Esophagus muscularis mucosa (tissue), 4 donors: ENCODE measurements at regions not wholly inside any gene's neighbourhood (a gene's known extent, or its start where the extent isn't known, plus 50 kb on each side); places are given as distances from the start of the nearest gene placed in this dataset.

Experiments
- EP300 ChIP-seq: sonication (generic); formaldehyde crosslinking; IDR thresholded peaks from one replicate; pipeline ENCODE4 v1.6.1; 2017; ENCODE audit warnings: antibody characterized with exemption
- POLR2A ChIP-seq: fragments of 450-650 bp; IDR thresholded peaks from one replicate; pipeline ENCODE4 v1.6.1; 2017; ENCODE audit warnings: antibody characterized with exemption, moderate library complexity, mild to moderate bottlenecking, low read depth
- TF ChIP-seq, protein P1 (sequence below), 3 experiments: fragments of 200-600 bp in 2 of 3; fragments of 450-650 bp in 1 of 3; sonication (generic) in 2 of 3; IDR thresholded peaks; one replicate each; pipeline ENCODE4 v1.5.1; 2017 to 2019; ENCODE audit warnings: antibody characterized with exemption in 3 of 3, mild to moderate bottlenecking in 2 of 3, moderate library complexity in 1 of 3

DNA sequence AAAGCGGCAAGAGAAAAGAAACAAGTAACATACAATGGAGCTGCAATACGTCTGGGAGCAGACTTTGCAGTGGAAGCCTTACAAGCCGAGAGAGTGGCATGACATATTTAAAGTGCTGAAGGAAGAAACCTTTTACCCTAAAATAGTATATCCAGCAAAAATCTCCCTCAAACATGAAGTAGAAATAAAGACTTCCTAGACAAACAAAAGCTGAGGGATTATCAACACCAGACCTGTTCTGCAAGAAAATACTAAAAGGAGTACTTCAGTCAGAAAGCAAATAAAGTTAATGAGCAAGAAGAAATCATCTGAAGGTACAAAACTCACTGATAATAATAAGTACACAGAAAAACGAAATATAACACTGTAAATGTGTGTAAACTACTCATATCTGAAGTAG, 77.5 kb upstream of the ABCD2 start:
- TF ChIP-seq POLR2A (no peak), EP300 (no peak)
- TF ChIP-seq, protein P1, sequence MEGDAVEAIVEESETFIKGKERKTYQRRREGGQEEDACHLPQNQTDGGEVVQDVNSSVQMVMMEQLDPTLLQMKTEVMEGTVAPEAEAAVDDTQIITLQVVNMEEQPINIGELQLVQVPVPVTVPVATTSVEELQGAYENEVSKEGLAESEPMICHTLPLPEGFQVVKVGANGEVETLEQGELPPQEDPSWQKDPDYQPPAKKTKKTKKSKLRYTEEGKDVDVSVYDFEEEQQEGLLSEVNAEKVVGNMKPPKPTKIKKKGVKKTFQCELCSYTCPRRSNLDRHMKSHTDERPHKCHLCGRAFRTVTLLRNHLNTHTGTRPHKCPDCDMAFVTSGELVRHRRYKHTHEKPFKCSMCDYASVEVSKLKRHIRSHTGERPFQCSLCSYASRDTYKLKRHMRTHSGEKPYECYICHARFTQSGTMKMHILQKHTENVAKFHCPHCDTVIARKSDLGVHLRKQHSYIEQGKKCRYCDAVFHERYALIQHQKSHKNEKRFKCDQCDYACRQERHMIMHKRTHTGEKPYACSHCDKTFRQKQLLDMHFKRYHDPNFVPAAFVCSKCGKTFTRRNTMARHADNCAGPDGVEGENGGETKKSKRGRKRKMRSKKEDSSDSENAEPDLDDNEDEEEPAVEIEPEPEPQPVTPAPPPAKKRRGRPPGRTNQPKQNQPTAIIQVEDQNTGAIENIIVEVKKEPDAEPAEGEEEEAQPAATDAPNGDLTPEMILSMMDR (IDR thresholded peaks at IDR 0.05): no peak
